SK-N-SH (cell line): ENCODE measurements at regions not wholly inside any gene's neighbourhood (a gene's known extent, or its start where the extent isn't known, plus 50 kb on each side); places are given as distances from the start of the nearest gene placed in this dataset.

Source experiments
- CTCF ChIA-PET: fragments of 300-600, 350-600 bp; formaldehyde crosslinking; extraction: SDS; loops from one replicate; lab custom pipeline; 2021; lab: Yijun Ruan, JAX
- POLR2A ChIA-PET: fragments of 350-600 bp; sonication (Branson Sonifier 250); formaldehyde crosslinking; extraction: SDS; loops from one replicate; lab custom pipeline; 2020; ENCODE audit warnings: antibody characterized with exemption, inconsistent platforms; lab: Yijun Ruan, JAX
- DNase-seq: peaks from one replicate; pipeline ENCODE4 v3.0.0; 2012
- H2AFZ ChIP-seq: fragments of 200-600 bp; sonication (generic); 2 replicates; pipeline ENCODE4 v1.8.1; 2016; ENCODE audit warnings: antibody characterized with exemption, mild to moderate bottlenecking, low read depth
- H3F3A ChIP-seq: fragments of 200-600 bp; sonication (generic); replicated peaks from 2 replicates; pipeline ENCODE3; 2016; ENCODE audit warnings: antibody characterized with exemption, mild to moderate bottlenecking; ENCODE audit not compliant: insufficient read depth
- H3K27ac ChIP-seq, 2 experiments: fragments of 200-500 bp in 1 of 2; fragments of 200-600 bp in 1 of 2; sonication (Bioruptor generic) in 1 of 2; sonication (generic), shearing (Covaris generic) in 1 of 2; 2 replicates each; pipeline versions ENCODE4 v1.5.1 to v1.6.1; 2014 to 2016; ENCODE audit warnings: low read depth in 2 of 2, inconsistent platforms in 1 of 2, low read length in 1 of 2, mild to moderate bottlenecking in 1 of 2, mixed read lengths in 1 of 2
- H3K27me3 ChIP-seq: fragments of 200-600 bp; sonication (generic), shearing (Covaris generic); 2 replicates; pipeline ENCODE4 v1.6.1; 2016; ENCODE audit warnings: mixed run types; ENCODE audit not compliant: insufficient read depth
- H3K36me3 ChIP-seq, 2 experiments: fragments of 200-500 bp in 1 of 2; fragments of 200-600 bp in 1 of 2; sonication (Bioruptor generic) in 1 of 2; sonication (generic) in 1 of 2; replicated peaks in 1 of 2; 2 replicates each; pipeline versions ENCODE3 to v1.5.1; 2014 to 2016; ENCODE audit warnings: low read length in 1 of 2, mild to moderate bottlenecking in 1 of 2; ENCODE audit not compliant: insufficient read depth in 2 of 2, control insufficient read depth in 1 of 2
- H3K4me1 ChIP-seq, 2 experiments: fragments of 200-500 bp in 1 of 2; fragments of 200-600 bp in 1 of 2; sonication (Bioruptor generic) in 1 of 2; sonication (generic), shearing (Covaris generic) in 1 of 2; 2 replicates each; pipeline versions ENCODE4 v1.5.1 to v1.6.1; 2014 to 2016; ENCODE audit warnings: low read depth in 1 of 2, low read length in 1 of 2, mixed run types in 1 of 2; ENCODE audit not compliant: insufficient read depth in 2 of 2, control insufficient read depth in 1 of 2
- H3K4me2 ChIP-seq: fragments of 200-600 bp; sonication (generic), shearing (Covaris generic); 2 replicates; pipeline ENCODE4 v1.6.1; 2017; ENCODE audit warnings: mixed run types
- H3K4me3 ChIP-seq, 2 experiments: fragments of 200-500 bp in 1 of 2; fragments of 200-600 bp in 1 of 2; sonication (Bioruptor generic) in 1 of 2; sonication (generic), shearing (Covaris generic) in 1 of 2; 2 replicates each; pipeline versions ENCODE4 v1.5.1 to v1.8.1; 2014 to 2016; ENCODE audit warnings: low read depth in 2 of 2, inconsistent platforms in 1 of 2, low read length in 1 of 2, mild to moderate bottlenecking in 1 of 2, mixed read lengths in 1 of 2, moderate library complexity in 1 of 2
- H3K79me2 ChIP-seq: fragments of 200-600 bp; sonication (generic); 2 replicates; pipeline ENCODE4 v1.8.1; 2017; ENCODE audit warnings: mild to moderate bottlenecking; ENCODE audit not compliant: insufficient read depth
- H3K9ac ChIP-seq: fragments of 200-600 bp; sonication (generic); 2 replicates; pipeline ENCODE4 v1.6.1; 2017; ENCODE audit warnings: mixed run types
- H3K9me2 ChIP-seq: fragments of 200-600 bp; sonication (generic); 2 replicates; pipeline ENCODE4 v1.6.1; 2017; ENCODE audit warnings: mixed run types
- H3K9me3 ChIP-seq: fragments of 200-600 bp; sonication (generic); 2 replicates; pipeline ENCODE4 v1.6.1; 2017; ENCODE audit warnings: mixed run types, mild to moderate bottlenecking, moderate library complexity
- H4K20me1 ChIP-seq: fragments of 200-600 bp; sonication (generic); 2 replicates; pipeline ENCODE4 v1.6.1; 2017; ENCODE audit warnings: mild to moderate bottlenecking, mixed run types; ENCODE audit not compliant: insufficient read depth
- ELF1 ChIP-seq: IDR thresholded peaks from 2 replicates; pipeline ENCODE4 v1.4.0; 2012
- EP300 ChIP-seq, 2 experiments: IDR thresholded peaks; 2 replicates each; pipeline versions ENCODE4 v1.4.0 to v1.6.1; 2012; ENCODE audit warnings: borderline replicate concordance in 1 of 2, low read depth in 1 of 2, low read length in 1 of 2
- FOSL2 ChIP-seq: IDR thresholded peaks from 2 replicates; pipeline ENCODE4 v1.4.0; 2012; ENCODE audit warnings: low read depth, mild to moderate bottlenecking, moderate library complexity, borderline replicate concordance
- IRF3 ChIP-seq: fragments of 150-350 bp; IDR thresholded peaks from 2 replicates; pipeline ENCODE4 v1.6.1; 2016; ENCODE audit warnings: mild to moderate bottlenecking, low read depth, low read length
- NFIC ChIP-seq: IDR thresholded peaks from 2 replicates; pipeline ENCODE4 v1.4.0; 2012; ENCODE audit warnings: borderline replicate concordance
- NRF1 ChIP-seq: IDR thresholded peaks from 2 replicates; pipeline ENCODE4 v1.6.1; 2012; ENCODE audit warnings: low read depth, mild to moderate bottlenecking, low read length
- SIN3A ChIP-seq: IDR thresholded peaks from 2 replicates; pipeline ENCODE4 v1.6.1; 2012; ENCODE audit warnings: low read depth, mild to moderate bottlenecking, low read length, moderate library complexity, borderline replicate concordance
- SMC3 ChIP-seq: IDR thresholded peaks from 2 replicates; pipeline ENCODE4 v1.6.1; 2012; ENCODE audit warnings: low read depth, low read length, improper control_type of control experiment
- YY1 ChIP-seq: IDR thresholded peaks from 2 replicates; pipeline ENCODE4 v1.4.0; 2012; ENCODE audit warnings: low read depth, mild to moderate bottlenecking
- ZBTB33 ChIP-seq: IDR thresholded peaks from 2 replicates; pipeline ENCODE4 v1.4.0; 2012; ENCODE audit warnings: low read depth, borderline replicate concordance
- WGBS: methylation state at CpG from one replicate; pipeline ENCODE4 v1.1.6; 2017; ENCODE audit warnings: low lambda C conversion rate; 5-methylcytosine and 5-hydroxymethylcytosine counted together

GRCh38 chr3:59277201-59277600, 227.4 kb upstream of the CFAP20DC start:
- Histone ChIP-seq H2AFZ (no peak overlapping the region), H3K9me3 (no peaks in the 10 kb centered on the region), H3K27me3 (no peaks in the 10 kb centered on the region), H3F3A (no peaks in the 10 kb centered on the region), H3K4me3 (no peak overlapping the region), H3K36me3 (no peaks in the 10 kb centered on the region), H3K4me2 (no peak overlapping the region), H3K9me2 (no peaks in the 10 kb centered on the region), H3K4me1 (no peaks in the 10 kb centered on the region), H3K9ac (no peak overlapping the region), H3K27ac (no peak overlapping the region), H3K79me2 (no peaks in the 10 kb centered on the region), H4K20me1 (no peaks in the 10 kb centered on the region)
- no peak for DNase-seq
- ChIA-PET POLR2A (no interaction called here), CTCF (interaction anchor here (1.7 kb wide), 1 partner anchor 31 kb away, joined by 4 read pairs; no protein-coding TSS in a partner anchor)
- WGBS = 41% methylated on average over 4 of the region's 4 CpGs
- no peak for TF ChIP-seq EP300 (IDR thresholded peaks at IDR 0.05; ENCODE audit: borderline replicate concordance in 1 of 2, low read depth in 1 of 2, low read length in 1 of 2)
- no peak for TF ChIP-seq NRF1
- TF ChIP-seq IRF3 = no peak

- Histone ChIP-seq H3K9ac (no peak overlapping the region), H3K4me3 (no peak overlapping the region), H4K20me1 (no peaks in the 10 kb centered on the region), H3K4me2 (no peak overlapping the region), H3F3A (no peaks in the 10 kb centered on the region), H3K9me2 (no peaks in the 10 kb centered on the region), H3K4me1 (no peaks in the 10 kb centered on the region), H3K36me3 (no peaks in the 10 kb centered on the region), H3K9me3 (no peaks in the 10 kb centered on the region), H2AFZ (no peak overlapping the region), H3K27me3 (no peaks in the 10 kb centered on the region), H3K27ac (no peak overlapping the region), H3K79me2 (no peaks in the 10 kb centered on the region)
- POLR2A ChIA-PET = no interaction called here
- no peak for TF ChIP-seq YY1
- TF ChIP-seq SMC3 = no peak
- TF ChIP-seq ELF1 = no peak
- TF ChIP-seq NFIC = no peak
- no peak for TF ChIP-seq FOSL2
- no peak for TF ChIP-seq ZBTB33
- TF ChIP-seq SIN3A = no peak
- TF ChIP-seq IRF3 = no peak
- no peak for DNase-seq
- CTCF ChIA-PET = no interaction called here
- 72% methylated on average over 2 of the region's 2 CpGs for WGBS
These were observed 224.2 kb upstream of the CFAP20DC start for GRCh38 chr3:59273976-59274375.
